ENCODE measurements at regions not wholly inside any gene's neighbourhood (a gene's known extent, or its start where the extent isn't known, plus 50 kb on each side); places are given as distances from the start of the nearest gene placed in this dataset.

- TF ChIP-seq CTCF (IDR thresholded peaks at IDR 0.05; ENCODE audit: low read length) (no peak), EZH2 (optimal IDR thresholded peaks at IDR 0.05; ENCODE audit: low read depth, low read length) (no peak)
Measured at GRCh38 chr20:60505423-60505822, 547.2 kb downstream of the CDH26 start.
